ENCODE measurements at regions not wholly inside any gene's neighbourhood (a gene's known extent, or its start where the extent isn't known, plus 50 kb on each side); places are given as distances from the start of the nearest gene placed in this dataset.

DNA sequence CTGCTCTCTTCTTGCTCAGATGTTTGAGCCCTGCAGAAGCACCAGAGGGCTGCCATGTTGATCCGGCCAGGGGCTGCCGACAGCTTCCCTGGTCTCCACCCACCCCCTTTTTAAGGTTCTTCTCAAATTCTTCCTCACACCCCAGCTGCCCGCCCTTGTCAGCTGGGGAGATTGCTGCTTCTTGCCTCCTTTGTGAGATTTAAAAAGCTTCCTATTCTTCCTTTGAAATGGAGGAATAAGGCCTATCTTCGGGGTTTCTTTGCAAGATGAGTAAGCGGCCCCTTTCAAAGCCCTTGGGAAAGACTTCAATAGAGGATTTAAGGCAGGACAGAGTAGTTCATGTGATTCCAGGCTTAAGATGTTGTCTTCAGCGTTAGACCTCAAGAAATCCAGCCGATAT is 211.9 kb upstream of the SHH start:
- TF ChIP-seq, protein P1, sequence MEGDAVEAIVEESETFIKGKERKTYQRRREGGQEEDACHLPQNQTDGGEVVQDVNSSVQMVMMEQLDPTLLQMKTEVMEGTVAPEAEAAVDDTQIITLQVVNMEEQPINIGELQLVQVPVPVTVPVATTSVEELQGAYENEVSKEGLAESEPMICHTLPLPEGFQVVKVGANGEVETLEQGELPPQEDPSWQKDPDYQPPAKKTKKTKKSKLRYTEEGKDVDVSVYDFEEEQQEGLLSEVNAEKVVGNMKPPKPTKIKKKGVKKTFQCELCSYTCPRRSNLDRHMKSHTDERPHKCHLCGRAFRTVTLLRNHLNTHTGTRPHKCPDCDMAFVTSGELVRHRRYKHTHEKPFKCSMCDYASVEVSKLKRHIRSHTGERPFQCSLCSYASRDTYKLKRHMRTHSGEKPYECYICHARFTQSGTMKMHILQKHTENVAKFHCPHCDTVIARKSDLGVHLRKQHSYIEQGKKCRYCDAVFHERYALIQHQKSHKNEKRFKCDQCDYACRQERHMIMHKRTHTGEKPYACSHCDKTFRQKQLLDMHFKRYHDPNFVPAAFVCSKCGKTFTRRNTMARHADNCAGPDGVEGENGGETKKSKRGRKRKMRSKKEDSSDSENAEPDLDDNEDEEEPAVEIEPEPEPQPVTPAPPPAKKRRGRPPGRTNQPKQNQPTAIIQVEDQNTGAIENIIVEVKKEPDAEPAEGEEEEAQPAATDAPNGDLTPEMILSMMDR (IDR thresholded peaks at IDR 0.05; ENCODE audit: insufficient read depth, missing control alignments), result no peak
- FAIRE-seq, result no peak
- no peak for DNase-seq (ENCODE audit: insufficient read length, low spot score)

DNA sequence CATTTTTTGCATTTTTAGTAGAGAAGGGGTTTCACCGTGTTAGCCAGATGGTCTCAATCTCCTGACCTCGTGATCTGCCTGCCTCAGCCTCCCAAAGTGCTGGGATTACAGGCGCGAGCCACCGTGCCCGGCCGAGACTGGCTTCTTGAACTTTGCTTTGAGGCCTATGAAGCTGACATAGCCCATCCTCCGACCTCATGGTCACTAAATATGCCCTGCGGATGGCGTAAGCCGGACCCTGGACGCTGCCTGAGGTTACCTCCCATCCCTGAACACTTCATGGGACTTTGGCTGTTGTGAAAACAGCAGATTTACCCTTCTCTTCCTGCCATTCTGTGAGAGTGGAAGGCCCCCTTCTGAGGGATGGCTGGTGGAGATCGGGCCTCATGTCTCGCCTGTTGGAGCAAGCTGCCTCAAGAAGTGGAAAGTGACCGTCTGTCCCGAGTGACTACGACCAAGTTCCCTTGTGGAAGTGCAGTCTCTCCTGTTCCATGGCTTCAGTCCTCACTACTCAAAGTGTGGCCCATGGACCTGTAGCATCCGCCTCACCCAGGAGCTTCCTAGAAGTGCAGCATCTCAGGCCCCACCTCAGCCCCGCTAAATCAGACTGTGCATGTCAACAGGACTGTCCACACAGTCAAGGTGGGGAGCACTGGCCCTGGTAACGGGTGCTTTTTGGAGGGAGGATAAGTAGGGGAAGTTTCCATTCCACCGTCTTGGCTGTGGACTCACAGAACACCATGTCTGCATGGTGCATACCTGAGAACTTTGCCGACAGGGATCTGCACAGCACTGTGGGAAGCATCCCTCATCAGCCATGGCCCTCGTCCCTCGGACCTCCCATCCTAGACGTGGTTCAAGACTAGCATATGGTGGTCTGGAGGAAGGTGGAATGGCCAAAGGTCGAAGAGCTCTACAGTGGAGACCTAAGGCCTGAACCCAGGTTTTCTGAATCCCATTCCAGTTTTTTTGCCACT is 210.5 kb upstream of the SHH start:
- FAIRE-seq (no peak), DNase-seq (ENCODE audit: insufficient read length, low spot score) (no peak)
- TF ChIP-seq, protein P1 (IDR thresholded peaks at IDR 0.05; ENCODE audit: insufficient read depth, missing control alignments), result no peak

DNA sequence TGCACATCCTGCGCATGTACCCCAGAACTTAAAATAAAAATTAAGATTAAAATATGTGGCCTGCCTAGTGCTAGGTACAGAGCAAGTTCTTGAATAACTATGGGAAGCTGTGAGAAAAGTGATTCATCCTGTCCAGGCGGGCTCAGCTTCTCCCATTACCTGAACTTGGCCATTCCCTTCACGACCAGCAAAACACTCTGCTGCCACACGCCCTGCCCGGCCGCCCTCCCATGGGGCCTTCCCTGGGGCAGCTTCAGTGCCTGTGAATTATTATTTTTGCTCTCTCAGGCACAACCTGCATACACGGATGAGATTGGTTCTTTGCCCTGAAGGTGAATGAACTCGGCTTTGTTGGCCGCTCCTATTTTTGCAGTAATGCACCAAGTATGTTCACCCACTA is 209.2 kb upstream of the SHH start:
- no peak for FAIRE-seq
- DNase-seq (ENCODE audit: insufficient read length, low spot score), result no peak

DNA sequence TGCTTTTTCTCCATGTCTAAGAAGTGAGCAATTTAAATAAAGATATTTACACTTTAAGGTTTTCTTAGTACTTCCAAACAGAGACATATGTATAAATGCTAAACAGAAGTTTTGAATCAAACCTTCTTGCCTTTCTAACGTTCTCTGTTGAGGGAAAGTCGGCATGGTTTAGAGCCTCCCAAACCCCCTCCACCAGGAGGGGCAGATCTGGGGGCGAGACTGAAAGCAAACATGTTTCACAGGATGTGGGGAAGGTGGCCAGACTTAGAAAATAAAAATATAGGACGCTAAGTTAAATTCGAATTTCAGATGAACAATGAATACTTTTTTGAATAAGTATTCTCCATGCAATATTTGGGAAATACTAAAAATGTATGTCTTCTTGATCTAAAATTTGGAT is 208.3 kb upstream of the SHH start:
- TF ChIP-seq, protein P1 (IDR thresholded peaks at IDR 0.05; ENCODE audit: insufficient read depth, missing control alignments), result no peak
- FAIRE-seq (no peak), DNase-seq (ENCODE audit: insufficient read length, low spot score) (no peak)

More for the DNA sequence above, 209.2 kb upstream of the SHH start:
- TF ChIP-seq, protein P1 (IDR thresholded peaks at IDR 0.05; ENCODE audit: insufficient read depth, missing control alignments), result no peak

DNA sequence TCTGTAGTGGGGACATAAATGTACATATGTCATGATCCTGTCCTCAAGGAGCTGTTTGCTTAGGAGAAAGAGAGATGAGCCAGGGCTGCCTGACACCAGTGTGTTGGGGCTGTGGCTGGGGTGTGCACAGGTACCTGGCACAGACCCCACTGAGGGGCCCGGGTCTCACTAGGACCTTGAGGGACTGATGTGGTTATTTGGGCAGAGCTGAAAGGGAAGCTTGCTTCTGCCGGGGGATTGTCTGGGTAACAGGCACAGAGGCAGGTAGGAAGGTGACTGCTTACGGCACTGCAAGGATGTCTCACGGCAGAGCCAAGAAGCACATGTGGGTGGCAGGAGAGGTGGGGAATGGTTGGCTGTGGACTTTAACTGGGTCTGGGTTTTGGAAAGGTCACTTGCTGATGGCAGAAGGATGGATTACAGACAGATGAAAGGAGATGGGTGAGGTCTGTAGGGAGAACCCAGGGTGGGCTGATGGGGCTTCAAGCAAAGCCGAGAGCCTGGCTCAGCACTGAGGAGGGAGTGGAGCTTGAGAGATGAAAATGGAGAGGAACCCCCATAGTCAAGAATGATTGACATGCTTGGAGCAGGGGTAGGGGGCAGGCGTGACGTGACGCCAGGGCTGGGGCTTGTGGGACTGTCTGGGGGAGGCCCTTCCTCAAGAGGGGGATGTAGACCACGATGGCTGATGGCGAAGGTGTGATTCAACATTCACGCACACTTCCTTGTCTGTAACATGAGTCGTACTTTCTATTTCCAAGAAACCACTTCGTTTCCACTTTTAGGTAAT is 207.7 kb upstream of the SHH start:
- FAIRE-seq, result no peak
- TF ChIP-seq, protein P1 (IDR thresholded peaks at IDR 0.05; ENCODE audit: insufficient read depth, missing control alignments), result no peak
- no peak for DNase-seq (ENCODE audit: insufficient read length, low spot score)

DNA sequence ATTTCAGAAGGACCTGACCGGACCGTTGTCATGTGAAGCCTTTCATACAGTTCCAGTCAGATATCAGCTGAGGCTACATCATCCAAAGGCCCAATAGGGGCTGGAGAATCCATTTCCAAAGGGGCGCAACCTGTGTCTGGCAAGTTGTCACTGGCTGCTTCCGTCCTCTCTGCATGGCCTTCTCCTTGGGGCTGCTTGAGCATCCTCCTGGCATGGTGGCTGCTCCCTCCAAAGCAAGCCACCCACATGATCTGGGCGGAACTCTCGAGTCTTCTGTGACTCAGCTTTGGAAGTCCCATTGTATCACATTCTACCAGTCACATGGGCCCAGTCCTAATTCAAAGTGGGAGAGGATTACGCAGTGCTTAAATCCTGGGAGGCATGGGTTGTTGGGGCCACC is 207.0 kb upstream of the SHH start:
- TF ChIP-seq, protein P1 (IDR thresholded peaks at IDR 0.05; ENCODE audit: insufficient read depth, missing control alignments), result no peak
- FAIRE-seq, result no peak
- DNase-seq (ENCODE audit: insufficient read length, low spot score), result no peak

All from D721Med (cell line).